HL-60/S4 (cell line): ENCODE measurements at regions not wholly inside any gene's neighbourhood (a gene's known extent, or its start where the extent isn't known, plus 50 kb on each side); places are given as distances from the start of the nearest gene placed in this dataset.
"Not testable (repeated sequence)": the region's sequence is repeated elsewhere in the genome, so short reads cannot be mapped to it uniquely, and the experiment has no call there.

Source experiments
- in situ Hi-C: fragments of 300-500 bp; cut with MboI; formaldehyde crosslinking; loops from 2 replicates; pipeline ENCODE4 v1.14.3; 2022; ENCODE audit warnings: low sequenced_read_pairs

GRCh38 chr7:81446212-81446611, 323.6 kb downstream of the HGF start:
- in situ Hi-C loops, result no loop called here

GRCh38 chr7:81445462-81445861, 324.4 kb downstream of the HGF start:
- in situ Hi-C loops, result no loop called here

GRCh38 chr7:81441750-81442149, 328.1 kb downstream of the HGF start:
- in situ Hi-C loops, result no loop called here

DNA sequence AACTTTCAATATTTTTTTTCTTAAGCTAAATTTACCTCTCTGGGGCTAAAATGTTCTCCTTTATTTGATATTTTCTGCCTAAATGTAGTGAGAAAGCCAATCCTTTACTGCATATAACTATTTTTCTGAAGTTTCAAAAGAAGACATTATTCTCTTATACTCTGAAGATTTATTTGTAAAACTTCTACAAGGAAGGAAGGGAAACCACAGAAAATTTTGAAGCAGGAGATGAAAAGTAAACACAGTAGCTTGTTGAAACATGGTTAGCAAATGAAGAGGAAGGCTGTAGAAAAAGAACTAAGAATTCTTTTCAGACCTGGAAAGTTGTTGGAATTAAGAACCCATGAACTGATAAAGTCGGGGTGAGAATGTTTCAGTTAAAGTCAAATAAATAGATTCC, 330.3 kb downstream of the HGF start:
- in situ Hi-C loops, result no loop called here

DNA sequence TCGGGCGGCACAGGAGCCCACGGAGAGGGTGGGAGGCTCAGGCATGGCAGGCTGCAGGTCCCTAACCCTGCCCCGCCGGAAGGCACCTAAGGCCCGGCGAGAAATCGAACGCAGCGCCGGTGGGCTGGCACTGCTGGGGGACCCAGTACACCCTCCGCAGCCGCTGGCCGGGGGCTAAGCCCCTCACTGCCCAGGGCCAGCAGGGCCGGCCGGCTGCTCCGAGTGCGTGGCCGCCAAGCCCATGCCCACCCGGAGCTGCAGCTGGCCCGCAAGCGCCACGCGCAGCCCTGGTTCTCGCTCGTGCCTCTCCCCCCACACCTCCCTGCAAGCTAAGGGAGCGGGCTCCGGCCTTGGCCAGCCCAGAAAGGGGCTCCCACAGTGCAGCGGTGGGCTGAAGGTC, 332.7 kb downstream of the HGF start:
- in situ Hi-C loops, result not testable (repeated sequence)

DNA sequence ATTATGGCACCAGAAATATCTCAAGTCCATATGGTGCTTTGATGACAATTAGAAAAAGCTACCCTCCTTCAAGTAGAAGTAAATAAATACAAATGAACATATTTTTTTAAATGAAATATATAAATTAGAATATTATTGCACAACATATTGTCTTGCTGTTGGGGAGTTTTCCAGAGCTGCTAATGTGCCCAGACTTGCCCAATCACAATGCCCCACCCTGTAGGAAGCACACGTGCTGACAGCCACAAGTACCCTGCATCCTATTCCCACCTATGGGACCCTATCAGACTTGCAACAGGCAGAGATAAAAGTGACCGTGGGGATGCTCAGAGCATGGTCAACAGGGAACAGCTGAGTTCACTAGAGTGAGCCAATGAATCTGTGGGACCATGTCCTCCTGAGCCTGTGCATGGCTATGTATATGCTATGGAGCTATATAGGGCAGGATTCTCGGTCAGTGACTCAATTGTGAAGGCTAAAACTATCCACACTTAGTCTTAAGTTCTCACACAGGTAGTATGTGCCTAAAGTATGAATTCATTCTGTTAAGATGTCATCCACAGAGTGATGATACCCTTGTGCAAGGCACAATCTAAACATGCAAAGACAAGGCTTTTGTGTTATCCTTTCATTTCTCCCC, 336.0 kb downstream of the HGF start:
- in situ Hi-C loops, result no loop called here

GRCh38 chr7:81433206-81433605, 336.6 kb downstream of the HGF start:
- in situ Hi-C loops, result no loop called here

- in situ Hi-C loops, result no loop called here
Observed at GRCh38 chr7:81430761-81431160, 339.1 kb downstream of the HGF start.

DNA sequence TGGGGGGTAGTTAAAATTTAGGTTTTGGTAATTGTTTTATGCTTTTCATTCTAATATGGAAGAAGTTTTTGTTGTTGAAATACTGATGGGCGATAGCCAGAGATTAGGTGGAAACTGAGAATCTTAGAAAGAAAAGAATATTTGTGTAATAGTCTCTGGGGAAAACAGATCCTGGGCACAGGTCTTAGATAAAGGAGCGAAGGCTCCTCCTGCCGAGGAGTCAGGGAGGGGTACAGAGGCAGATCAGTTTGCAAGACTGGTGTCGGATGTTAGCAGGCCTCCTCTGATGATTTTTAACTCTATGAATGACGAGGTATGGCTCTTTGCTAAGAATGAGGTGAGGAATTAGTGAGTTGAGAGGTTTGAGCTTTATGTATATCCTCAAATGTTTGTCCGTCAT, 339.7 kb downstream of the HGF start:
- in situ Hi-C loops, result no loop called here

DNA sequence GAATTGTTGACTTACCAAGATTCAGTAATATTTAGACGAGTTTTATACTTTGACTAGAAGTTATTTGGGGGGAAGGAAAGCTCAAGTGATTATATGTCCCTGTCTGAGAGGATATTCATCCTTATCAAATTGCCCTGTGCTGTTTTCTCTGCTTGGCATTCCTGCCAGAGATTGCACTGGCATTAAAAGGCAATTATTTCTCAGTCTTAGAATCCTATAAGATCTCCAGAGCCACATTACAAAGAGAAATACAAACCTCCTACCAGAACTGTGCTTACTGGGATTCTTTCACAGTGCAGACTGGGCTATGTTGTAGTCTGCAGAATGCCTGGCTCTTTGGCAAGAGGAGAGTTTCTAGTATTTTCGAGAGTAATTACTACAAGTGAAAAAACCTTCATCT, 342.4 kb downstream of the HGF start:
- in situ Hi-C loops, result no loop called here

GRCh38 chr7:81420526-81421226, 349.2 kb downstream of the HGF start:
- in situ Hi-C loops, result no loop called here

GRCh38 chr7:81419731-81420130, 350.1 kb downstream of the HGF start:
- in situ Hi-C loops, result no loop called here

DNA sequence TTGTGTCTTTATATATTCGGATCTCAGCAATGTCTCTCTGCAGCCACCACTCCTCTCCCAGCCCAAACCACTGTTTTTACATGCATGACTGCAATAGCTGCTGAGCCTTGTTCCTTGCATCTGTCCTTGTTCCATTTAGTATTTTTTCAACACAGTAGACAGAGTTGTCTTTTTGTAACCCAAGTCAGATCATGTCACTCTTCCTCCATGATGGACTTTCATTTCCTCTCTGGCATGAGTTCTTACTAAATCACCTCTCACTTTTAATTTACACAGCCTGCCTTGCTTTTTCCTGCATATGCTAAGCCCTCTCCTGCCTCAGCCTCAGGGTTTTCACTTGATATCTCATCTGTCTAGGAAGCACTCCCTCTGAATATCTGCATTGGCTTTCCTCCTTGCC, 353.2 kb downstream of the HGF start:
- in situ Hi-C loops, result no loop called here

DNA sequence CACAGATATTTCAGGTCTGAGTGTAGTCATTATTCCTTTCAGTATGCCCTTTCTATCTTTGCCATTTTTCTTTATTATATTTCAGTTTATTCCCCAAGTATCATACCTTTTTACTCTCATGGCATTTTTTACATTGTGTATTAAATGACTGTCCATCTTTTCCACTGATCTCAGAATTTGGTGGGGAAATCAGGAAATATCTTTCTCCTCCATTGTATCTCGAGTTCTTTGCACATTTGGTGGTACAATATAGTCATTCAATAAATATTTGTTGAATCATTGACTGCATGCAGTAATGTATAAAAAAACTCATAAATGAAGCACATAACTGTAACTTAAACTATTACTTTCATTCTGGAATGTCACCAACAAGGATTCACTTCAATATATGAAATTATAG, 354.7 kb downstream of the HGF start:
- in situ Hi-C loops, result no loop called here

- in situ Hi-C loops, result no loop called here
Observed at GRCh38 chr7:81414411-81414810, 355.4 kb downstream of the HGF start.

GRCh38 chr7:81410471-81411117, 359.3 kb downstream of the HGF start:
- in situ Hi-C loops, result no loop called here

DNA sequence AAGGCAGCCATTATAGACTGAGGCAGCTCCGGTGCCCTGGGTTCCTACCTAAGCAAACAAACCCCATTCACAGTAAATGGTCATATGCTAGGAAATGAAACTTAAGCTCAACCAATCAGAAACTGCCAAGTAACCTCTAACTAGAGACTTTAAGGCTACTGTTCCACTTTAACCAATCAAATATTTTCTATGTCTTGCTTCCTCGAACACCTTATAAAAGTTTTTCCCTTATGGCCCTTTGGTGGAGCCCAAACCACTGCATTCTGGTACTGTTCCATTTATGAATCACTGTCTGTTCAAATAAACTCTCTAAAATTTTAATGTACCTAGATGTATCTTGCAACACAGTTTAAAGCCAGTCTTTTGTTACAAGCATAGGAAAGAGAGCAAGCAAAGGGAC, 361.1 kb downstream of the HGF start:
- in situ Hi-C loops, result no loop called here

DNA sequence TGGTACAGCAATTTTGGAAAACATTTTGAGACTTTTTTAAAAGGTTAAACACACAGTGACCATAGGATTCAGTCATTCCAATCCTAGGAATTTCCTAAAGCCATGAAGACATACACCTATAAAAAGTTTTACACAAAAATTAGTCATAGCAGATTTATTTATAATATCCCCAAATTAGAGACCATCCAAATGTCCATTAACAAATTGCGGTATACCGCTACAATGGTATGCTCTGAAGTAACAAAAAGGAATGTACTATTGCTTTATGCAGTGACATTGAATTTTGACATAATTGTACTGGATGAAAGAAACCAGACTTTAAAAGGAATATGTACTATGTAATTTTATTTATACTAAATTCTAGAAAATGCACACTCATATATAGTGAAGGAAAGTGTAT, 362.8 kb downstream of the HGF start:
- in situ Hi-C loops, result no loop called here

GRCh38 chr7:81404669-81405068, 365.2 kb downstream of the HGF start:
- in situ Hi-C loops, result no loop called here

GRCh38 chr7:81402227-81402626, 367.6 kb downstream of the HGF start:
- in situ Hi-C loops, result no loop called here

DNA sequence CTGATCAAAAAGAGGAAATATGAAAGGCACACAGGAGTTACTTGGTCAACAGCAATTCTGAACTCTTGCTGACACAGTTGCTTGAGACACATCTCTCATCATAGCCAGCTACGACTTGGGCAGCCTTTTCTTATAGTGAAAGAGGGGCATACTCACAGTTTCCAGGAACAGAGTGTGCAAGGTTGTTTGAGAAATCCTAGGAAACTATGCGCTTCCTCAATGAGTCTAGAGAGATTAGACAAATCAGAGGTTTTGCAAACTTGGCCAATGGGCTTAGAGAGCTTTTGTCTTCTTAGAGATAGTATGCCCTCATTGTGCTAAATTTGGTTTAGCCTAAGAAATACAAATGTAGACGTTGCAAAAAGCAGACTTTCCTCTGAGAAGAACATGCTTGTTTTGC, 370.4 kb downstream of the HGF start:
- in situ Hi-C loops, result no loop called here

- in situ Hi-C loops, result no loop called here
Observed at GRCh38 chr7:81394029-81394428, 375.8 kb downstream of the HGF start.
